Ecto neural progenitor cell (in vitro differentiated cells): ENCODE measurements at regions not wholly inside any gene's neighbourhood (a gene's known extent, or its start where the extent isn't known, plus 50 kb on each side); places are given as distances from the start of the nearest gene placed in this dataset.

Experiments
- DNase-seq: peaks from one replicate; pipeline ENCODE4 v3.0.0-alpha.2; 2018; ENCODE audit warnings: low spot score

DNA sequence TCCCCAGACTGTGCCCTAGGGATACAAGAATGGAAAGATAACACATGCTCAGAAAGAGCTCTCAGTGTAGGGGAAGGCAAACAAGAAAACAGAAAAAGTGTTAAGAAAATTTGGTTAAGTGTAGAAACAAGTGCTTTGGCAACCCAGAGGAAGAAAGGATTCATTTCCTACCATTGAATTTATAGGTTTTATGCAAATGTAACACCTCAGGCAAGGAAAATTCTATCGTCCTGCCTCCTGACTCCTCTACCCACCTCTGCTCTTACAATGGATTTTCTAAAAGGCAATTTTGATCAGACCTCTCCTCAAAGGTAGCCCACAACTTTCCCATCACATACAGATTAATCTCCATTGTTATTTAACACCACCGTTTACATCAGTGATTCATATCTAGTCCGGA, 298.7 kb downstream of the RFC3 start:
- DNase-seq, result no peak

DNA sequence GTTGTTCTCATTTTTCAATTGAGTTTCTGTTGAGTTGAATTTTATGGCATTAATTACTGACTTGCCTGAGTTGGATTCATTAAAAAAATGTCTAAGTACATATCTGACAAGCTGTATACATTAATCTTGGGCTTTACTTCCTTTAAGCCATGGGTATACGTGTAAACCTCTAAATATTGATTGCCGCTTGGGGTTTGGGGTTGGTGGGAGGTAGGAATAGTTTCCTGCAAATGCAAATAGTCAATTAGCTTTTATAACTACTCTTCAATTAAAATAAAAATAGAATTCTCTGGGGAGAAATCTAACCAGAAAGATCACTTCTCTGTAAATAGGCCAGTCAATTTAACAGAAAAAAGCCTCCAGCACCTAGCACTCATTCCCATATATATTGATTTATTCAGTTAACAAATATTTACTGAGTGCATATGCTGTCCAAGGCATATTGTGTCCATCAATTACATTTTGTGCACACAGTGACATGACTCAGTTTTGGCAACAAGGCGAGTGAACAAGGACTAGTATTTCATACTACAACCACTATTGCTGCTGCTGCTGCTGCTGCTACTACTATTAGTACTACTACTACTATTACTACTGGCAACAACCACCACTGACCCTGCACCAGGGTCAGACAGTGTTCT, 306.8 kb downstream of the RFC3 start:
- no peak for DNase-seq

DNA sequence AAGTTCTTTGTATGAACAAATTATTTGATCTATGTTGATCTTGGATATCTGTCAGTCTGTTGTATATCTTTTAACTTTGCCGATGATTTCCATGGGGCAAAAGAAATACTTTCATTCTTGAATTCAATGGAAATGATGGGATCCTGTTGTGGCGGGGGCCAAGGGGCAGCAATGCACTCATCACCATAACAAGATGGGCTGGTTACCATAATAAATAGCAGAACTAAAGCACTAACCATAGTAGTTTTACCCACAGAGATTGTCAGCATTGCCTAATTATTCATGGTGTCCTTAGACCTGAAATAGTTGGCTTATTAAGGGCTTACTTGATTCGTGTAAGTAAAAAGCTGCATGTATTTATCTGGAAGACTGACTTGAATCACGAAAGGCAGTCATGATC, 309.6 kb downstream of the RFC3 start:
- no peak for DNase-seq

GRCh38 chr13:34128661-34129060, 310.7 kb downstream of the RFC3 start:
- DNase-seq, result no peak

DNA sequence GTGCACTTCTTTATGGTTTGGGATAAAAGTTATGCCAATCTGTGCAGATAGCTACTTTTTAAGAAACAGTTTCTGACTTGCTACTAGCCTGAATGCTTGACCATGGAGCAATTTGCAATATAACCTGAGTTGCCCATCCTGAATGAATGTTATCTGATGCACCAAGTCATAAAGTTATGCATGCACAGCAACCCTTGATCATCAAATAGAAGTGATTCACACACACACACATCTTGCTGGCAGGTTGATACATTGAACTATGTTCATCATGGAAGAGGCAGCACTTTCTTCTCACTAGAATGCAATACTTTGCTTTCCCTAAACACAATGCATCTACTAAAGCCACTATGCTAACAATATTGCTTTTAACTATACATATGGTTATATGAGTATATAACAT, 311.5 kb downstream of the RFC3 start:
- DNase-seq, result no peak

GRCh38 chr13:34137200-34137599, 319.3 kb downstream of the RFC3 start:
- DNase-seq, result no peak

DNA sequence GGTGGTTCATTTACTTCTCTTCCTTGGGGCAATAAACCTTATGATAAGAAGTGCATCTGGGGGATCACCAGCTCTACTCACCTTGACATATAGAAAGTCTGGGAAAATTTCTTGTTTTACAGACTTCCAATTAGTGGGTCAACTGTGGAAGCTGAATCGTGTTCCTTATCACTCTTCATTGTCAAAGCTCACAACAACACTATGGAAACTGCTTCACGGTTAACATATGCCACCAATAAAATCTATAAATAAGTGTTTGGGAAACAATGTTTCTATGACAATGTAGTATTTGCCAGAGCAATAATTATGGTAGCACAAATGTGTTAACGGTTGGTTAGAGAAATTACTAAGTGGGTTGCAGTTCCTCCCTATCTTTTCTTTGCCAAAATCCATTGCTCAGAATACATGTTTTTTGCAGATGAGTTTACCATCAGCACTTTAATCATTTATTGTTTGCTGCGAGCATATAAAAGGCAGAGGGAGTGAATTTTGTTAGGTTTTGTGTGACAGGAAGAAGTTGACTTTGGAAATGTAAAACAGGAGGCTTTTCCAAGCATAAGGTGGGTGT, 321.8 kb downstream of the RFC3 start:
- no peak for DNase-seq

- DNase-seq, result no peak
Measured at GRCh38 chr13:34143637-34144036, 325.7 kb downstream of the RFC3 start.

- no peak for DNase-seq
Measured at GRCh38 chr13:34144142-34144541, 326.2 kb downstream of the RFC3 start.

GRCh38 chr13:34145061-34145460, 327.1 kb downstream of the RFC3 start:
- DNase-seq, result no peak

DNA sequence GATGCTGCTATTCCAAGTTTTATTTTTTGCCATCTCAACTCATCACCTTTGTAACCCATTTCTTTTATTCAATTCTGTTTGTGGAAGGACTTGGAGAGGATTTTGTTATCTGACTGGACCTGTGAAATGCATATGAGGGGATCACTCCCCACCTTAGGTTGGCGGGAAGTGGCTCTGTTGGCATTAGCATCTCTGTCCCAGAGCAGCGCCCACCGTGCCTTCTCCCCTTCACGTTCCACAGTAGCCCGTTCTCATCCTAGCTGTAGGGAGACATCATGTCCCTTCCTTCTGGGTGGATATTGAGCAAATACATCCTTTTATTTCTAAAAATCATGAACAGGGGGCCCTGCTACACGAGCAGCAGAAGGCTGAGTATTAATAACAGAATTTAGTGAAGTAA, 330.4 kb downstream of the RFC3 start:
- no peak for DNase-seq

GRCh38 chr13:34151885-34152284, 333.9 kb downstream of the RFC3 start:
- DNase-seq, result no peak

GRCh38 chr13:34152409-34152808, 334.5 kb downstream of the RFC3 start:
- no peak for DNase-seq

DNA sequence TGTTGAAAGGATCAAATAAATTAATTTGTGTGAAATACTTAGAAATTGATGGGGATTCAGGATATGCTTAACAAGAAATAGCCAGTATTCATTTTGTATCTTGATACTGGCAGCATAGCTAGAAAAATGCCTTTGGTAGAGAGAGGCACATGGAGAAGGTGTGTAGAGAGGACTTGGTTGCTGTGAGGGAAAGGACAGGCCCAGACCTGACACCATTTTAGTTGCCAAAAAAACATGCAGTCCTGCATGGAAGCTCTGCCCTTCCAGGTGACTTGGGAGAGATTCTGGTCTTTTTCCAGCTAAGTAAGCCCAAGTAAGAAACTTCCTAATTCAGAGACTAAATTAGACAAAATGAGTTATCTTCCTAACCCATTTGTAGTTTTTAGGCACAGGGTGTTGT, 335.0 kb downstream of the RFC3 start:
- no peak for DNase-seq

DNA sequence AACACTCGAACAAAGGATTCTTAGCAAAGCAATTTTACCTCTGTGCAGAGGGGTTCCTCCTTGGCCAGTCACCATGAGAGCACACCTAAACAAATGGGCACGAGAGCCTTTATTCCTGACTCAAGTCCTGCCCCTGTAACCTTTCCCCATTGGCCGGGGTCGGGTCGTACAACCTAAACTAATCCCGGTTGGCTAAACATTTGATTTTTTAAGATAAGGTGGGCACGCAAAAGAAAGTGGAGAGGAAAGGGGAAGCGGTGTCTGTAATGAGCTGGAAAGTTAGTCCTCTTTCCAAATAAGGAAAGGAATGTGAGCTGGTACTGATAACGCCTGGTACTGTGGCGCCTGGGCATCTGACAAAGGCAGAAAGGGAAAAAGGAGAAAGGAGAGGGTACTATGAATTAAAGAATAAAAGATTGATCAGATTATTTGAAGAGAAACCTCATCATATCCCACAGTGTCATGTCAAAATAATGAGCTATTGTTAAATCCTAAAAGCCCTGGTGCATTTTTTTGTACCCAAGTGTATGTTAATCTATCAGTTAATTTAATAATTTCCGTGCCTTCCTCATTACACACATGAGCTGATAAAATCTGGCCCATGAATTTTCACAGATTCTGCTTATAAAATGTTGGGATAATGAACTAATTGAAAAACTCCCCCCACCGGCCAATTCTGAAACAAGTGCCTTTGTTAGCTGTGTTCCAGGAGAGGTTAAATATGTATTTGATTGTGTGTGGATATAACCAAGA, 335.7 kb downstream of the RFC3 start:
- DNase-seq, result no peak

GRCh38 chr13:34155931-34156607, 338.1 kb downstream of the RFC3 start:
- DNase-seq, result no peak

DNA sequence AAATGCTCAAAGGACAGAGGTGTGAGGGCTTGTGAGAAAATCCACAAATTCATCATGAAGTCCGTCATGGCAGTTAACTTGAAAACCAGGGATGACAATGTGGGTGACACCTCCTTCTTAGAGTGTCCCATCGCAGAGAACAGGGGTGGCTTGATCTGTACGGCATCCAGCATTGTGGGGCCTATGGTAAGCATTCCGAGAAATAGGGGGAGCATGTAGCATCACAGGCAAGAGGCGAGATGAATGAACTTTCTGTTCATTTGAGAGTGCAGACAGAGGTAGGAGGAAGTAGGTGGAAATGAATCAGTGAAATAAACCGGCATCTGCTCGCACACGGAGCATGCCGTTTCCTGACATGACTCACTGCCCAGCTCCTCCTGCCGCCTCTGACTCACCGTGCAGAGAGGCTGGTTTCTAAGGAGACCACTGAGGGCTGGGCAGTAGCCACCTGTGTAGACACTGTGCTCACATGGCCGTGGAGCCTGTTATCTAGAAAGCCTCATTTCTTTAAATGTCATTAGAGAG, 339.0 kb downstream of the RFC3 start:
- no peak for DNase-seq

DNA sequence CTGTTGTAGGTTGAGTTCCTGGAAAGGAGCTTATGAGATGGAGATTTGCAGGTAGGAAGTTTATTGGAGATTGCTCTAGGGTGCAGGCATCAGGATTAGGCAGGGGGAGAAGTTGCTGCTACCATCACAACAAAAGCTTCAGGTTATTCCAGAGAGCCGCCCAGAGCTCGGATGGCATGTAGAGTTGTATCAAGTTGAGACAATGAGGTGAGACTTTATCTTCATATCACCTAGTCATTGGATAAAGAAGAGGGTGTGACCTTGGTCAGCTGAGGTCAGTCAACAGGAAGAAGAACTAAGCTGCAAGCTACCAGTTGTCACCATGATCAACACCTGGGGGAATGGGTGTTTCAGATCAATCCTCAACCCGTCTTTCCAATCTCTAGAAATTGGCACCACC, 342.0 kb downstream of the RFC3 start:
- no peak for DNase-seq

- DNase-seq, result no peak
Measured at GRCh38 chr13:34161931-34162543, 344.1 kb downstream of the RFC3 start.

- no peak for DNase-seq
Measured at GRCh38 chr13:34162544-34162933, 344.6 kb downstream of the RFC3 start.

GRCh38 chr13:34164582-34164981, 346.6 kb downstream of the RFC3 start:
- DNase-seq, result no peak

- DNase-seq, result no peak
Measured at GRCh38 chr13:34165158-34165557, 347.2 kb downstream of the RFC3 start.
